ENCODE measurements at regions not wholly inside any gene's neighbourhood (a gene's known extent, or its start where the extent isn't known, plus 50 kb on each side); places are given as distances from the start of the nearest gene placed in this dataset.

DNA sequence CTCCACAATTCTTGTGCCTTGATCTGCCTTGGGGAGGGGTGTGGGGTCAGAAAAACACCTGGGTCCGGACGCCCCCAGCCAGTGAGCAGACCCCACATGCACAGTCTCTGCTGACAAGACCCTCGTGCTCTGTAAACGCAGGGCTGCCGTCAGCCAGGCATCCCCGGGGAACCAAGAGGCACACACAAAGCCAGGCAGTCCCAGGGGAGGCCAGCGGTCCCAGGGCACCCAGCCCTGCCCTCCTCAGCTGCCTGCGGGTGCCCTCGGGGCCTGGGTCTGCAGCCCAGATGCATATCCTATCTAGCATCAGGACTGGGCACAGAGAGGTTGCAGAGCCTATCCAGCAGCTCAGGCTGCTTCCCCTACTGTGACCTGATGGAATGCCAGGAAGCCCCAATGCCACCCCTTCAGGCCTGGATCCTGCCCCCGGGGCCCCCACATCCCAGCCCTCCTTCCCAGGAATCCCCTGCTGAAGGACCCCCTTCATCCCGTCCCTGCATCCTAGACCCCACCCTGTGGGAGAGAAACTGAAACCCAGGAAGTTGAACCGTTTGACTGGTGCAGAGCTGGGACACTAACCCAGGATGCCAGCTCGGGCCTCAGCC, 92.4 kb downstream of the MICALL2 start:
- Histone ChIP-seq H3K36me3 (ENCODE audit: insufficient read depth, low read length) (no peaks in the 10 kb centered on the region), H3K4me3 (ENCODE audit: low read length) (no peak overlapping the region), H3K4me1 (ENCODE audit: insufficient read depth, low read length) (no peaks in the 10 kb centered on the region), H2AFZ (ENCODE audit: low read depth, low read length) (no peak overlapping the region), H3K27me3 (ENCODE audit: insufficient read depth, low read length) (peaks cover 86% of the 10 kb centered on the region), H3K9me3 (ENCODE audit: low read length) (peaks cover 3% of the 10 kb centered on the region)

DNA sequence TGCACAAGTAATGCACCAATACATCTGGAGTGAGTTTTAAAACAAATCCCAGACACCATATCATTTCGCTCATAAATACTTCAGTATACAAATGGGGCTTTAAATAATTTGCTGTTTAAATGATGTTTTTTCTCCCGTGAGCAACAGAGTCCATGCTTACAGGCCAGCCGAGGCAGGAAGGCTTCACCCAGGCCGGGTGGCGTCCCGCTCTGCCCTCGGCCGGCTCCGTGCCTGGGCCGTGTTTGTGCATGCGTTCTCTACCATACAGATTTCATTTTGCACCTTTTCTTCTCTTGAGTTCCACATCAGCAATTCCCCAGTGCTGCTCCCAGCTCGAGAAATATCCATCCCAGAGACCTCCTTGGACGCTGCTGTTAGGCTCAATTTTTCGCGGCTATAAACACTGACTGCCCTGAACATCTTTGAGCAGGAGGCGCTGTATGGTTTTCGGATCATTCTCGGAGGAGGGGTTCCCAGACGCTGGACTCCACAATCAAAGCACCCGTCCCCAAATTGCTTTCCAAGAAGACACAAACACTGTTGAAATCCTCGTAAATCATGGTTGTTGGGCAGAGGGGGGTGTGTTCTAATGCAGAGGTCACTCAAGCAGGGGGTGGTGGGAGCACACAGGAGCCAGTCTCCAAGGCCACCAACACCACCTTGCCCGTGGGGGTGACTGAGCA, 91.6 kb downstream of the MICALL2 start:
- H2AFZ ChIP-seq (ENCODE audit: low read depth, low read length): no peak overlapping the region
- no peaks in the 10 kb centered on the region for H3K4me1 ChIP-seq (ENCODE audit: insufficient read depth, low read length)
- no peaks in the 10 kb centered on the region for H3K36me3 ChIP-seq (ENCODE audit: insufficient read depth, low read length)
- H3K9me3 ChIP-seq (ENCODE audit: low read length): peaks cover 3% of the 10 kb centered on the region
- peaks cover 87% of the 10 kb centered on the region for H3K27me3 ChIP-seq (ENCODE audit: insufficient read depth, low read length)
- no peak overlapping the region for H3K4me3 ChIP-seq (ENCODE audit: low read length)

DNA sequence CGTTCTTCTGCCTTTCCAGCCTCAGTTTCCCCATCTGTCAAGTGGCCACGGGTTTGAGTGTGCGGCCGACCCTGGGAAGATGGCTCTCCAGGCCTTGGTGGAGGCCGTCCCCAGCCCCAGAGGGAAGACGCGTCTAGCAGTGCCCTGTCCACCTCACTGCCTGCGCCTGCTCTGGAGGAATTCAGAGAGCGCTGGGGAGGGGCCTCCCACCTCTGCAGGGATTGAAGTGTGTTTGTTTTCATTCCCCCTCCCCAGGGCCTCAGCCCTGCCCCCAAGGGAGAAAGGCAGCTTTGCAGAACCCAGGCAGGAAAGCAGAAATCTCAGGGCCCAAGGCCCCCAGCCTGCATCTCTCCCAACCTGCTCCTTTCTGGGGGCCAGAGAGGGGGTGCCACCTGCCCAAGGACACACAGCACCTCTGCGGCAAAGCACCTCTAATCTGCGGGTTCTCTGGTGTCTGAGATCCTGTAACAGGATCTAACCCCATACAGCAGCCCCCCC, 91.0 kb downstream of the MICALL2 start:
- no peaks in the 10 kb centered on the region for H3K4me1 ChIP-seq (ENCODE audit: insufficient read depth, low read length)
- H3K4me3 ChIP-seq (ENCODE audit: low read length): no peak overlapping the region
- H2AFZ ChIP-seq (ENCODE audit: low read depth, low read length): no peak overlapping the region
- peaks cover 3% of the 10 kb centered on the region for H3K9me3 ChIP-seq (ENCODE audit: low read length)
- no peaks in the 10 kb centered on the region for H3K36me3 ChIP-seq (ENCODE audit: insufficient read depth, low read length)
- peaks cover 87% of the 10 kb centered on the region for H3K27me3 ChIP-seq (ENCODE audit: insufficient read depth, low read length)

DNA sequence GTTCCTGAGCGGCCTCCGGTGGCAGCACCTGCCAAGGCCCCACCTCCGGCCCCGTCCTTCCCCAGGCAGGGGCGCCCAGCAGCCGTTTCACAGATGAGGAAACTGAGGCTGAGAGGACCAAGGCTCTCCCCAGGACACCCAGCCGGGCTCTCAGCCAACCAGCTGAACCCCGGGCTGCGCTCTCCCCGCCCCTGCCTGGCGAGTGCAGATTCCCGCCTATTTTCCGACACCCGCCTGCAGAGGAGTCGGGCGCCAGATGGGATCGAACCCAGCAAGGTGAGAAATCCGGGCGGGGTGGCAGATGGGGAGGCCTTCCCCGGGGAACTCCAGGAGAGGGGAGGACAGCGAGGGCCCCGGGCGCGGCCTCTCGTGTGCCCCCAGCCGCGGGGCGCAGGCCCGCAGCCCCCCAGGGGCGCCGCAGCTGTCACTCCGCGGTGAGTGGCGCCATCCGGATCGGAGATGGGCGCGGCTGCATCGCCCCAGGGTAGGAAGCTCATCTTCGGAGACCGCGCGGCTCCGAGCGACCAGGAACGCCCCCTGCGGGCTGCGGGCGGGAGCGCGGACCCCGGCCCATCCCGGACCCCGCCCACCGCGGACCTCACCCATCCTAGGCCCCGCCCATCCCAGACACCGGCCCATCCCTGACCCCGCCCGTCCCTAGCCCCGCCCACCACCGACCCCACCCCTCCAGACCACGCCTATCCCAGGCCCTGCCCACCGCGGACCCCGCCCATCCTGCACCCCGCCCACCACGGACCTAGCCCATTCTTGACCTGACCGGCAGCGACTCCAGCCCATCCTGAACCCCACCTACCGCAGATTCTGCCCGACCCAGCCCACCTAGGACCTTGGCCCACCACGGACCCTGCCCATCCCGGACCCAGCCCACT, 90.3 kb downstream of the MICALL2 start:
- peaks cover 3% of the 10 kb centered on the region for H3K9me3 ChIP-seq (ENCODE audit: low read length)
- no peaks in the 10 kb centered on the region for H3K4me1 ChIP-seq (ENCODE audit: insufficient read depth, low read length)
- H2AFZ ChIP-seq (ENCODE audit: low read depth, low read length): no peak overlapping the region
- H3K36me3 ChIP-seq (ENCODE audit: insufficient read depth, low read length): no peaks in the 10 kb centered on the region
- no peak overlapping the region for H3K4me3 ChIP-seq (ENCODE audit: low read length)
- peaks cover 81% of the 10 kb centered on the region for H3K27me3 ChIP-seq (ENCODE audit: insufficient read depth, low read length)

DNA sequence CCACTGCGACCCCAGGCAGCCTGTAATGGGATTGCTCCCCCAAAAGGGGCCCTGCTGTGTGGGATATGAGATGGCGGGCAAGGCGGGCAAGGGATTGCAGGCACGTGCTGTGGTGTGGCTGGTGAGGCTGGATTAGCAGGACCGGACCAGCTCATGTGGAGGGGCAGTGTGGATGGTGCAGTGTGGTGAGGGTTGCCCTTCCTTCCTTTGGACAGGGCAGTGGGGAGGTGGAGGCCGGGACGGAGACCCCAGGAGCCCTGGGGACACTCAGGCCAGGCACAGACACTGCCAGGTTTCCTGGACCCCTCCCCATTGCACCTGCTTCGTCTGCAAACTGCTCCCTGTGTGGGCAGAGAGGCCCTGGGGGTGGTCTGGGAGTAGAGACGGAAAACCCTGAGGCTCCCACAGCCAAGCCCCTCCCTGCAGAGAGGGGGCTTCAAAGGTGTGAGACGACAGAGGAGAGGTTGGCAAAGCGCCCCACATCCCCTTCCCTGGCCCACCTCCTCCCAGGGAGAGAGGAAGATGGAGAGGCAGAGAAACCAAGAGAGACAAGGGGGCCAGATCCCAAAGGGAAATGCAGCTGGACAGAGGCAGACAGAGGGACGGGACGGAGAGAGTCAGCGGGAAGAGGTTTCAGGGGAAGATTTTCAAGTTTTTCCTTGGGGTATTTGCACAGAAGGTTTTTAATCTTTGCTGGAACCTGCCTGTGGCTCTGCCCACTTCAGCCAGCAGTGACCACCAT, 89.2 kb downstream of the MICALL2 start:
- peaks cover 72% of the 10 kb centered on the region for H3K27me3 ChIP-seq (ENCODE audit: insufficient read depth, low read length)
- no peak overlapping the region for H2AFZ ChIP-seq (ENCODE audit: low read depth, low read length)
- H3K4me1 ChIP-seq (ENCODE audit: insufficient read depth, low read length): no peaks in the 10 kb centered on the region
- no peak overlapping the region for H3K4me3 ChIP-seq (ENCODE audit: low read length)
- peaks cover 3% of the 10 kb centered on the region for H3K9me3 ChIP-seq (ENCODE audit: low read length)
- H3K36me3 ChIP-seq (ENCODE audit: insufficient read depth, low read length): no peaks in the 10 kb centered on the region

GRCh38 chr7:1370738-1371137, 88.5 kb downstream of the MICALL2 start:
- no peaks in the 10 kb centered on the region for H3K36me3 ChIP-seq (ENCODE audit: insufficient read depth, low read length)
- peaks cover 66% of the 10 kb centered on the region for H3K27me3 ChIP-seq (ENCODE audit: insufficient read depth, low read length)
- no peaks in the 10 kb centered on the region for H3K4me1 ChIP-seq (ENCODE audit: insufficient read depth, low read length)
- peaks cover 3% of the 10 kb centered on the region for H3K9me3 ChIP-seq (ENCODE audit: low read length)
- no peak overlapping the region for H2AFZ ChIP-seq (ENCODE audit: low read depth, low read length)
- H3K4me3 ChIP-seq (ENCODE audit: low read length): no peak overlapping the region

- Histone ChIP-seq H3K36me3 (ENCODE audit: insufficient read depth, low read length) (no peaks in the 10 kb centered on the region), H2AFZ (ENCODE audit: low read depth, low read length) (no peak overlapping the region), H3K9me3 (ENCODE audit: low read length) (no peaks in the 10 kb centered on the region), H3K4me3 (ENCODE audit: low read length) (no peak overlapping the region), H3K27me3 (ENCODE audit: insufficient read depth, low read length) (peaks cover 52% of the 10 kb centered on the region), H3K4me1 (ENCODE audit: insufficient read depth, low read length) (no peaks in the 10 kb centered on the region)
Observed at GRCh38 chr7:1372063-1372462, 87.2 kb downstream of the MICALL2 start.

GRCh38 chr7:1372671-1373379, 86.4 kb downstream of the MICALL2 start:
- Histone ChIP-seq H3K9me3 (ENCODE audit: low read length) (no peaks in the 10 kb centered on the region), H3K27me3 (ENCODE audit: insufficient read depth, low read length) (peaks cover 45% of the 10 kb centered on the region), H2AFZ (ENCODE audit: low read depth, low read length) (no peak overlapping the region), H3K36me3 (ENCODE audit: insufficient read depth, low read length) (no peaks in the 10 kb centered on the region), H3K4me3 (ENCODE audit: low read length) (no peak overlapping the region), H3K4me1 (ENCODE audit: insufficient read depth, low read length) (no peaks in the 10 kb centered on the region)

GRCh38 chr7:1377111-1377909, 82.0 kb downstream of the MICALL2 start:
- no peak overlapping the region for H3K4me3 ChIP-seq (ENCODE audit: low read length)
- H3K27me3 ChIP-seq (ENCODE audit: insufficient read depth, low read length): peaks cover 10% of the 10 kb centered on the region
- H3K4me1 ChIP-seq (ENCODE audit: insufficient read depth, low read length): no peaks in the 10 kb centered on the region
- H3K9me3 ChIP-seq (ENCODE audit: low read length): no peaks in the 10 kb centered on the region
- no peak overlapping the region for H2AFZ ChIP-seq (ENCODE audit: low read depth, low read length)
- no peaks in the 10 kb centered on the region for H3K36me3 ChIP-seq (ENCODE audit: insufficient read depth, low read length)

- Histone ChIP-seq H3K36me3 (ENCODE audit: insufficient read depth, low read length) (no peaks in the 10 kb centered on the region), H3K9me3 (ENCODE audit: low read length) (no peaks in the 10 kb centered on the region), H3K4me1 (ENCODE audit: insufficient read depth, low read length) (no peaks in the 10 kb centered on the region), H2AFZ (ENCODE audit: low read depth, low read length) (no peak overlapping the region), H3K27me3 (ENCODE audit: insufficient read depth, low read length) (peaks cover 2% of the 10 kb centered on the region), H3K4me3 (ENCODE audit: low read length) (no peak overlapping the region)
Observed at GRCh38 chr7:1378610-1379601, 80.4 kb downstream of the MICALL2 start.

DNA sequence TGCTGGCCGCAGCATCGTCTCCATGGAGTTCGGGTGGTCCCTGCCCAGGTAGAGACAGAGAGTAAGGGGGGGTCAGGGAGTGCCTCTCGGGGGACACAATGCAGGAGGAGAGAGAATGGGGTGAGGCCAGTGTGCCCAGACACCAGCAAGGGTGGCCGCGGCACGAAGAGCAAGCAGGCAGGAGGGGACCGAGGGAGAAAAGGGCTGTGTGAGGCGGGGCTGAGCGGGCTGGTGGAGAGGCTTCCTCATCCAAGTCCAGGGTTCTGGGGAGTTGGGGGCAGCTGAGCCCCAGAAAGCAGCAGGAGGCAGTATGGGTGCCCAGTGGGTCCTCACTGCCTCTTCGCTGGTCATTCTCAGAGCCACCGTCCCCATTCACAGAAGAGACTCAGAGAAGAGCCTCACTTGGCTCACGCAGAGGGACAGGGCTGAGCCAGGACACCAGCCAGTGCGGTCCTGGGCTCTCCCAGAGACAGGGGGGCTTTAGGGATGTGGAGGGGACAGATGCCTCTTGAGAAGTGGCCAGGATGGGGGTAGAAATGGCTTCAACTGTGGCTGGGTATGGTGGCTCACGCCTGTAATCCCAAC, 78.9 kb downstream of the MICALL2 start:
- peaks cover 6% of the 10 kb centered on the region for H3K27me3 ChIP-seq (ENCODE audit: insufficient read depth, low read length)
- no peaks in the 10 kb centered on the region for H3K36me3 ChIP-seq (ENCODE audit: insufficient read depth, low read length)
- H2AFZ ChIP-seq (ENCODE audit: low read depth, low read length): no peak overlapping the region
- no peak overlapping the region for H3K4me3 ChIP-seq (ENCODE audit: low read length)
- no peaks in the 10 kb centered on the region for H3K9me3 ChIP-seq (ENCODE audit: low read length)
- H3K4me1 ChIP-seq (ENCODE audit: insufficient read depth, low read length): no peaks in the 10 kb centered on the region
